GM23338 (cell line): ENCODE measurements at regions not wholly inside any gene's neighbourhood (a gene's known extent, or its start where the extent isn't known, plus 50 kb on each side); places are given as distances from the start of the nearest gene placed in this dataset.

ENCODE experiments used
- ATAC-seq: fragments of 200-7000 bp; cut with Tn5 transposase; 3 replicates; pipeline ENCODE4 v1.9.1; 2020
- DNase-seq: peaks from one replicate; pipeline ENCODE4 v3.0.0-alpha.2; 2015; ENCODE audit warnings: low spot score
- H2AFZ ChIP-seq: fragments of 200-600 bp; sonication (generic); 2 replicates; pipeline ENCODE4 v1.8.0; 2016; ENCODE audit warnings: antibody characterized with exemption, mild to moderate bottlenecking, moderate library complexity
- H3F3A ChIP-seq: fragments of 200-600 bp; sonication (generic); replicated peaks from 2 replicates; pipeline ENCODE4 v1.8.0; 2017; ENCODE audit warnings: antibody characterized with exemption, mixed run types, low read depth
- H3K27ac ChIP-seq: fragments of 200-600 bp; sonication (generic); 2 replicates; pipeline ENCODE4 v1.6.1; 2016; ENCODE audit warnings: low read depth
- H3K27me3 ChIP-seq: fragments of 200-600 bp; sonication (generic); 2 replicates; pipeline ENCODE4 v1.8.0; 2016; ENCODE audit warnings: mild to moderate bottlenecking, mixed run types, moderate library complexity; ENCODE audit not compliant: insufficient read depth
- H3K36me3 ChIP-seq: fragments of 200-600 bp; sonication (generic); 2 replicates; pipeline ENCODE4 v1.8.0; 2016; ENCODE audit warnings: mild to moderate bottlenecking; ENCODE audit not compliant: insufficient read depth
- H3K4me1 ChIP-seq: fragments of 200-600 bp; sonication (generic); 2 replicates; pipeline ENCODE4 v1.8.0; 2016; ENCODE audit warnings: mild to moderate bottlenecking, moderate library complexity; ENCODE audit not compliant: insufficient read depth
- H3K4me2 ChIP-seq: fragments of 200-600 bp; sonication (generic); 2 replicates; pipeline ENCODE4 v1.7.1; 2017; ENCODE audit warnings: mixed run types
- H3K4me3 ChIP-seq: fragments of 200-600 bp; sonication (generic); 2 replicates; pipeline ENCODE4 v1.6.1; 2016; ENCODE audit warnings: mixed run types
- H3K79me2 ChIP-seq: fragments of 200-600 bp; sonication (generic); replicated peaks from 2 replicates; pipeline ENCODE4 v1.8.0; 2017; ENCODE audit warnings: mild to moderate bottlenecking; ENCODE audit not compliant: insufficient read depth
- H3K9me2 ChIP-seq: fragments of 200-600 bp; sonication (generic); 2 replicates; pipeline ENCODE4 v1.8.0; 2017; ENCODE audit not compliant: insufficient read depth
- H4K20me1 ChIP-seq: fragments of 200-600 bp; sonication (generic); replicated peaks from 2 replicates; pipeline ENCODE4 v1.8.0; 2017; ENCODE audit warnings: mild to moderate bottlenecking; ENCODE audit not compliant: insufficient read depth
- H3K27ac Mint-ChIP-seq: 2 replicates; pipeline ENCODE4 v1.8.0; 2020; ENCODE audit warnings: inconsistent platforms, mild to moderate bottlenecking, moderate library complexity, mixed read lengths
- H3K27me3 Mint-ChIP-seq: 3 replicates; pipeline ENCODE4 v1.8.0; 2022; ENCODE audit warnings: low read depth, mild to moderate bottlenecking, moderate library complexity, mixed read lengths, inconsistent platforms; ENCODE audit not compliant: insufficient read depth, poor library complexity
- H3K36me3 Mint-ChIP-seq: 3 replicates; pipeline ENCODE4 v1.8.0; 2021; ENCODE audit warnings: low read depth, mild to moderate bottlenecking, inconsistent platforms, moderate library complexity, mixed read lengths
- H3K4me1 Mint-ChIP-seq: 3 replicates; pipeline ENCODE4 v1.8.0; 2020; ENCODE audit warnings: mild to moderate bottlenecking, inconsistent platforms, mixed read lengths
- H3K4me3 Mint-ChIP-seq: 3 replicates; pipeline ENCODE4 v1.8.0; 2021; ENCODE audit warnings: moderate library complexity, mild to moderate bottlenecking, inconsistent platforms, mixed read lengths
- H3K9me3 Mint-ChIP-seq: 3 replicates; pipeline ENCODE4 v1.8.0; 2020; ENCODE audit warnings: moderate library complexity, mild to moderate bottlenecking, inconsistent platforms, mixed read lengths
- EZH2 ChIP-seq: fragments of 200-600 bp; sonication (generic); IDR thresholded peaks from one replicate; pipeline ENCODE4 v1.8.0; 2017; ENCODE audit warnings: antibody characterized with exemption, mild to moderate bottlenecking, low read depth; ENCODE audit not compliant: unreplicated experiment
- EZH2phosphoT487 ChIP-seq: fragments of 200-600 bp; sonication (generic); IDR thresholded peaks from one replicate; pipeline ENCODE4 v1.8.1; 2018; ENCODE audit warnings: antibody characterized with exemption; ENCODE audit not compliant: unreplicated experiment
- NANOG ChIP-seq: IDR thresholded peaks from 2 replicates; pipeline ENCODE4 v1.6.1; 2016; ENCODE audit warnings: antibody characterized with exemption, borderline replicate concordance
- POLR2AphosphoS5 ChIP-seq: IDR thresholded peaks from 2 replicates; pipeline ENCODE4 v1.6.1; 2016; ENCODE audit warnings: antibody characterized with exemption, low read depth
- ZNF114 ChIP-seq: fragments of 250-450 bp; sonication (Bioruptor Pico); IDR thresholded peaks from 2 replicates; pipeline ENCODE4 v1.5.0; 2020; ENCODE audit warnings: mild to moderate bottlenecking, moderate library complexity
- ZNF331 ChIP-seq: fragments of 250-450 bp; sonication (Bioruptor Pico); IDR thresholded peaks from 2 replicates; pipeline ENCODE4 v1.5.0; 2020; ENCODE audit warnings: low read depth, mild to moderate bottlenecking, moderate library complexity
- TF ChIP-seq, protein P1 (sequence below): IDR thresholded peaks from 2 replicates; pipeline ENCODE4 v1.6.1; 2016; ENCODE audit warnings: antibody characterized with exemption
- TF ChIP-seq, protein P2 (sequence below): IDR thresholded peaks from one replicate; pipeline ENCODE4 v1.6.1; 2018; ENCODE audit warnings: antibody characterized with exemption; ENCODE audit not compliant: unreplicated experiment
- TF ChIP-seq, protein P3 (sequence below), 2 experiments: fragments of 200-600 bp in 1 of 2; sonication (generic) in 1 of 2; conservative IDR thresholded peaks; 2 replicates each; pipeline versions ENCODE4 v1.5.1 to v1.6.1; 2016 to 2017; ENCODE audit warnings: antibody characterized with exemption in 2 of 2, low read depth in 2 of 2, mild to moderate bottlenecking in 2 of 2, moderate library complexity in 1 of 2
- TF ChIP-seq, protein P4 (sequence below): fragments of 250-450 bp; sonication (Bioruptor Pico); IDR thresholded peaks from 2 replicates; pipeline ENCODE4 v1.5.0; 2020; ENCODE audit warnings: mild to moderate bottlenecking, moderate library complexity

DNA sequence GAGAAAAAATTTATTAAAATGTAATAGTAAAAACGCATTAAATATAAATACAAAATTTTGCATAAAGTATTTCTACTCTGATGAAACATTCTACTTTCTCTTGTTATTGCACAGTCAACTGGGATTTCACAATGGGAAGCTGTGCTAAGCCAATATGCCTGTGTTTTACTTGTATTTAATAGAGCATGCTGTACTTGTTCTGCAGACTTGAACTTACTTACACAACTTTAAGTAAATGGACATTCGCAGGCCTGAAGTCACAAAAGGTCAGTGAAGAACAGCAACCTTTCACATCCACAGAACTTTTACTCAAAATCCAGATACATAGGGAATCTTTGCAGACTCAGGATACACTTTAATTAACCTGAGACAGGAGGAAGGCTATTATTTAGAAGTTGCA lies 409.5 kb downstream of the BTBD3 start (continued):
- TF ChIP-seq, protein P1, sequence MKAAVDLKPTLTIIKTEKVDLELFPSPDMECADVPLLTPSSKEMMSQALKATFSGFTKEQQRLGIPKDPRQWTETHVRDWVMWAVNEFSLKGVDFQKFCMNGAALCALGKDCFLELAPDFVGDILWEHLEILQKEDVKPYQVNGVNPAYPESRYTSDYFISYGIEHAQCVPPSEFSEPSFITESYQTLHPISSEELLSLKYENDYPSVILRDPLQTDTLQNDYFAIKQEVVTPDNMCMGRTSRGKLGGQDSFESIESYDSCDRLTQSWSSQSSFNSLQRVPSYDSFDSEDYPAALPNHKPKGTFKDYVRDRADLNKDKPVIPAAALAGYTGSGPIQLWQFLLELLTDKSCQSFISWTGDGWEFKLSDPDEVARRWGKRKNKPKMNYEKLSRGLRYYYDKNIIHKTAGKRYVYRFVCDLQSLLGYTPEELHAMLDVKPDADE = no peak
- TF ChIP-seq, protein P2, sequence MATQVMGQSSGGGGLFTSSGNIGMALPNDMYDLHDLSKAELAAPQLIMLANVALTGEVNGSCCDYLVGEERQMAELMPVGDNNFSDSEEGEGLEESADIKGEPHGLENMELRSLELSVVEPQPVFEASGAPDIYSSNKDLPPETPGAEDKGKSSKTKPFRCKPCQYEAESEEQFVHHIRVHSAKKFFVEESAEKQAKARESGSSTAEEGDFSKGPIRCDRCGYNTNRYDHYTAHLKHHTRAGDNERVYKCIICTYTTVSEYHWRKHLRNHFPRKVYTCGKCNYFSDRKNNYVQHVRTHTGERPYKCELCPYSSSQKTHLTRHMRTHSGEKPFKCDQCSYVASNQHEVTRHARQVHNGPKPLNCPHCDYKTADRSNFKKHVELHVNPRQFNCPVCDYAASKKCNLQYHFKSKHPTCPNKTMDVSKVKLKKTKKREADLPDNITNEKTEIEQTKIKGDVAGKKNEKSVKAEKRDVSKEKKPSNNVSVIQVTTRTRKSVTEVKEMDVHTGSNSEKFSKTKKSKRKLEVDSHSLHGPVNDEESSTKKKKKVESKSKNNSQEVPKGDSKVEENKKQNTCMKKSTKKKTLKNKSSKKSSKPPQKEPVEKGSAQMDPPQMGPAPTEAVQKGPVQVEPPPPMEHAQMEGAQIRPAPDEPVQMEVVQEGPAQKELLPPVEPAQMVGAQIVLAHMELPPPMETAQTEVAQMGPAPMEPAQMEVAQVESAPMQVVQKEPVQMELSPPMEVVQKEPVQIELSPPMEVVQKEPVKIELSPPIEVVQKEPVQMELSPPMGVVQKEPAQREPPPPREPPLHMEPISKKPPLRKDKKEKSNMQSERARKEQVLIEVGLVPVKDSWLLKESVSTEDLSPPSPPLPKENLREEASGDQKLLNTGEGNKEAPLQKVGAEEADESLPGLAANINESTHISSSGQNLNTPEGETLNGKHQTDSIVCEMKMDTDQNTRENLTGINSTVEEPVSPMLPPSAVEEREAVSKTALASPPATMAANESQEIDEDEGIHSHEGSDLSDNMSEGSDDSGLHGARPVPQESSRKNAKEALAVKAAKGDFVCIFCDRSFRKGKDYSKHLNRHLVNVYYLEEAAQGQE = no peak
- TF ChIP-seq, protein P3, sequence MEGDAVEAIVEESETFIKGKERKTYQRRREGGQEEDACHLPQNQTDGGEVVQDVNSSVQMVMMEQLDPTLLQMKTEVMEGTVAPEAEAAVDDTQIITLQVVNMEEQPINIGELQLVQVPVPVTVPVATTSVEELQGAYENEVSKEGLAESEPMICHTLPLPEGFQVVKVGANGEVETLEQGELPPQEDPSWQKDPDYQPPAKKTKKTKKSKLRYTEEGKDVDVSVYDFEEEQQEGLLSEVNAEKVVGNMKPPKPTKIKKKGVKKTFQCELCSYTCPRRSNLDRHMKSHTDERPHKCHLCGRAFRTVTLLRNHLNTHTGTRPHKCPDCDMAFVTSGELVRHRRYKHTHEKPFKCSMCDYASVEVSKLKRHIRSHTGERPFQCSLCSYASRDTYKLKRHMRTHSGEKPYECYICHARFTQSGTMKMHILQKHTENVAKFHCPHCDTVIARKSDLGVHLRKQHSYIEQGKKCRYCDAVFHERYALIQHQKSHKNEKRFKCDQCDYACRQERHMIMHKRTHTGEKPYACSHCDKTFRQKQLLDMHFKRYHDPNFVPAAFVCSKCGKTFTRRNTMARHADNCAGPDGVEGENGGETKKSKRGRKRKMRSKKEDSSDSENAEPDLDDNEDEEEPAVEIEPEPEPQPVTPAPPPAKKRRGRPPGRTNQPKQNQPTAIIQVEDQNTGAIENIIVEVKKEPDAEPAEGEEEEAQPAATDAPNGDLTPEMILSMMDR (conservative IDR thresholded peaks at IDR 0.05; ENCODE audit: low read depth in 2 of 2) = no peak
- TF ChIP-seq EZH2phosphoT487 = no peak
- no peak for TF ChIP-seq NANOG

DNA sequence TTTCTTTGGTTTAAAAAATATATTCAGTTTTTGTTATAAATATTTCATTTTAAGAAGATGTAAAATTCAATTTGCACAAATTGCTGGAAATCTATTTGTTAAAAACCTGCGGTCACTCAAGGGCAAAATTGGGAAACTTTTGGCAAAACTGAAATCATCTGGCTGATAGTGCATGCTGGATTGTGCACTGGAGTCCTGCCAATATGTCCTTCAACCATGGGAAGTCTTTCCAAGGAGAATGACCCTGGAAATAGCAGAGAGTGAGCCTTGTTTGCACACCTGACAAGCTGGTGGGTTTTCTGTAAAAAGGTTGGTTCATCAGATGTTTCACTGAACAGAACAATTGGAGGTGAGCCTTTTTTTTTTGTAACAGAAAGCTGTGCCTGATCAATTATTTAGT lies 413.5 kb downstream of the BTBD3 start:
- H3K27ac ChIP-seq = no peak overlapping the region
- 0 out of 2 replicates have a peak, but pooled peaks cover 5% of the 10 kb centered on the region for H3K9me2 ChIP-seq
- no peak overlapping the region for H3K4me2 ChIP-seq
- DNase-seq (no peak), ATAC-seq (no peak)
- H3K27me3 Mint-ChIP-seq = peaks cover 1% of the 10 kb centered on the region
- H2AFZ ChIP-seq = no peak overlapping the region
- no peak overlapping the region for H3K4me3 ChIP-seq
- H4K20me1 ChIP-seq = no peaks in the 10 kb centered on the region
- no peak overlapping the region for H3K27ac Mint-ChIP-seq
- no peaks in the 10 kb centered on the region for H3K36me3 ChIP-seq
- no peaks in the 10 kb centered on the region for H3K27me3 ChIP-seq
- H3K9me3 Mint-ChIP-seq = no peaks in the 10 kb centered on the region; the same call in none of the 3 replicates
- no peaks in the 10 kb centered on the region for H3K79me2 ChIP-seq
- H3K36me3 Mint-ChIP-seq = peaks cover 4% of the 10 kb centered on the region; the same call in 1 of the 3 replicates
- no peaks in the 10 kb centered on the region for H3K4me1 ChIP-seq
- no peaks in the 10 kb centered on the region for H3F3A ChIP-seq
- H3K4me3 Mint-ChIP-seq = no peak overlapping the region
- no peaks in the 10 kb centered on the region for H3K4me1 Mint-ChIP-seq
- no peak for TF ChIP-seq ZNF331 (CRISPR knock-in tag)
- no peak for TF ChIP-seq POLR2AphosphoS5
- TF ChIP-seq ZNF114 (CRISPR knock-in tag) = no peak
- TF ChIP-seq, protein P3 (conservative IDR thresholded peaks at IDR 0.05; ENCODE audit: low read depth in 2 of 2) = no peak
- TF ChIP-seq, protein P4, sequence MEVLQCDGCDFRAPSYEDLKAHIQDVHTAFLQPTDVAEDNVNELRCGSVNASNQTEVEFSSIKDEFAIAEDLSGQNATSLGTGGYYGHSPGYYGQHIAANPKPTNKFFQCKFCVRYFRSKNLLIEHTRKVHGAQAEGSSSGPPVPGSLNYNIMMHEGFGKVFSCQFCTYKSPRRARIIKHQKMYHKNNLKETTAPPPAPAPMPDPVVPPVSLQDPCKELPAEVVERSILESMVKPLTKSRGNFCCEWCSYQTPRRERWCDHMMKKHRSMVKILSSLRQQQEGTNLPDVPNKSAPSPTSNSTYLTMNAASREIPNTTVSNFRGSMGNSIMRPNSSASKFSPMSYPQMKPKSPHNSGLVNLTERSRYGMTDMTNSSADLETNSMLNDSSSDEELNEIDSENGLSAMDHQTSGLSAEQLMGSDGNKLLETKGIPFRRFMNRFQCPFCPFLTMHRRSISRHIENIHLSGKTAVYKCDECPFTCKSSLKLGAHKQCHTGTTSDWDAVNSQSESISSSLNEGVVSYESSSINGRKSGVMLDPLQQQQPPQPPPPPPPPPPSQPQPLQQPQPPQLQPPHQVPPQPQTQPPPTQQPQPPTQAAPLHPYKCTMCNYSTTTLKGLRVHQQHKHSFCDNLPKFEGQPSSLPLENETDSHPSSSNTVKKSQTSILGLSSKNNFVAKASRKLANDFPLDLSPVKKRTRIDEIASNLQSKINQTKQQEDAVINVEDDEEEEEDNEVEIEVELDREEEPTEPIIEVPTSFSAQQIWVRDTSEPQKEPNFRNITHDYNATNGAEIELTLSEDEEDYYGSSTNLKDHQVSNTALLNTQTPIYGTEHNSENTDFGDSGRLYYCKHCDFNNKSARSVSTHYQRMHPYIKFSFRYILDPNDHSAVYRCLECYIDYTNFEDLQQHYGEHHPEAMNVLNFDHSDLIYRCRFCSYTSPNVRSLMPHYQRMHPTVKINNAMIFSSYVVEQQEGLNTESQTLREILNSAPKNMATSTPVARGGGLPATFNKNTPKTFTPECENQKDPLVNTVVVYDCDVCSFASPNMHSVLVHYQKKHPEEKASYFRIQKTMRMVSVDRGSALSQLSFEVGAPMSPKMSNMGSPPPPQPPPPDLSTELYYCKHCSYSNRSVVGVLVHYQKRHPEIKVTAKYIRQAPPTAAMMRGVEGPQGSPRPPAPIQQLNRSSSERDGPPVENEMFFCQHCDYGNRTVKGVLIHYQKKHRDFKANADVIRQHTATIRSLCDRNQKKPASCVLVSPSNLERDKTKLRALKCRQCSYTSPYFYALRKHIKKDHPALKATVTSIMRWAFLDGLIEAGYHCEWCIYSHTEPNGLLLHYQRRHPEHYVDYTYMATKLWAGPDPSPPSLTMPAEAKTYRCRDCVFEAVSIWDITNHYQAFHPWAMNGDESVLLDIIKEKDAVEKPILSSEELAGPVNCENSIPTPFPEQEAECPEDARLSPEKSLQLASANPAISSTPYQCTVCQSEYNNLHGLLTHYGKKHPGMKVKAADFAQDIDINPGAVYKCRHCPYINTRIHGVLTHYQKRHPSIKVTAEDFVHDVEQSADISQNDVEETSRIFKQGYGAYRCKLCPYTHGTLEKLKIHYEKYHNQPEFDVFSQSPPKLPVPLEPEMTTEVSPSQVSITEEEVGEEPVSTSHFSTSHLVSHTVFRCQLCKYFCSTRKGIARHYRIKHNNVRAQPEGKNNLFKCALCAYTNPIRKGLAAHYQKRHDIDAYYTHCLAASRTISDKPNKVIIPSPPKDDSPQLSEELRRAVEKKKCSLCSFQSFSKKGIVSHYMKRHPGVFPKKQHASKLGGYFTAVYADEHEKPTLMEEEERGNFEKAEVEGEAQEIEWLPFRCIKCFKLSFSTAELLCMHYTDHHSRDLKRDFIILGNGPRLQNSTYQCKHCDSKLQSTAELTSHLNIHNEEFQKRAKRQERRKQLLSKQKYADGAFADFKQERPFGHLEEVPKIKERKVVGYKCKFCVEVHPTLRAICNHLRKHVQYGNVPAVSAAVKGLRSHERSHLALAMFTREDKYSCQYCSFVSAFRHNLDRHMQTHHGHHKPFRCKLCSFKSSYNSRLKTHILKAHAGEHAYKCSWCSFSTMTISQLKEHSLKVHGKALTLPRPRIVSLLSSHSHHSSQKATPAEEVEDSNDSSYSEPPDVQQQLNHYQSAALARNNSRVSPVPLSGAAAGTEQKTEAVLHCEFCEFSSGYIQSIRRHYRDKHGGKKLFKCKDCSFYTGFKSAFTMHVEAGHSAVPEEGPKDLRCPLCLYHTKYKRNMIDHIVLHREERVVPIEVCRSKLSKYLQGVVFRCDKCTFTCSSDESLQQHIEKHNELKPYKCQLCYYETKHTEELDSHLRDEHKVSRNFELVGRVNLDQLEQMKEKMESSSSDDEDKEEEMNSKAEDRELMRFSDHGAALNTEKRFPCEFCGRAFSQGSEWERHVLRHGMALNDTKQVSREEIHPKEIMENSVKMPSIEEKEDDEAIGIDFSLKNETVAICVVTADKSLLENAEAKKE = no peak
- TF ChIP-seq EZH2phosphoT487 = no peak
- TF ChIP-seq EZH2 = no peak
- TF ChIP-seq NANOG = no peak
